ENCODE measurements at regions not wholly inside any gene's neighbourhood (a gene's known extent, or its start where the extent isn't known, plus 50 kb on each side); places are given as distances from the start of the nearest gene placed in this dataset.

GRCh38 chr18:78584459-78585022 lies 395.1 kb upstream of the SALL3 start:
- DNase-seq (ENCODE audit: low spot score): no peak

- no peak for DNase-seq (ENCODE audit: low spot score)
Observed at GRCh38 chr18:78586586-78586985, 393.0 kb upstream of the SALL3 start.

DNA sequence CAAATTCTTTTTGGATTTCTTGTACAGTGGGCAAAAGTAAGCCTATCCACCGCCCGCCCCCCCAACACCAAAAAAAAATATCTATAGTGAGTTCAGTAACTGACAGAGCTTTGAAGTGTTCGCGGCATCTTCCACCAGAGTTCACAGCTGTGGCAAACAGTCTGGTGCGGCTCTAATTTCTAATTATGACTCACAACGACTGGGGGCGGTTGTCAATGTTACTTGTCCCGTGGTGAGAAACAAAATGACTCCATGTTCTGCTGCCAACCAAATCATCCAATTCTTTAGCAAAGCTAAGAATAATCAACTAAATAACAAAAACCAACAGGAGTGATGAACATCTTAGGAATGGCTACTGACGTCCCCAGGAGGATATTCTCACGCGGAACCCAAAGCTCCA lies 392.5 kb upstream of the SALL3 start:
- no peak for DNase-seq (ENCODE audit: low spot score)

- DNase-seq (ENCODE audit: low spot score): no peak
Observed at GRCh38 chr18:78587626-78588600, 391.7 kb upstream of the SALL3 start.

GRCh38 chr18:78589916-78590437 lies 389.6 kb upstream of the SALL3 start:
- no peak for DNase-seq (ENCODE audit: low spot score)

- no peak for DNase-seq (ENCODE audit: low spot score)
Observed at GRCh38 chr18:78595453-78595852, 384.2 kb upstream of the SALL3 start.

GRCh38 chr18:78595924-78596573 lies 383.6 kb upstream of the SALL3 start:
- DNase-seq (ENCODE audit: low spot score): no peak

- no peak for DNase-seq (ENCODE audit: low spot score)
Observed at GRCh38 chr18:78596794-78597345, 382.7 kb upstream of the SALL3 start.

DNA sequence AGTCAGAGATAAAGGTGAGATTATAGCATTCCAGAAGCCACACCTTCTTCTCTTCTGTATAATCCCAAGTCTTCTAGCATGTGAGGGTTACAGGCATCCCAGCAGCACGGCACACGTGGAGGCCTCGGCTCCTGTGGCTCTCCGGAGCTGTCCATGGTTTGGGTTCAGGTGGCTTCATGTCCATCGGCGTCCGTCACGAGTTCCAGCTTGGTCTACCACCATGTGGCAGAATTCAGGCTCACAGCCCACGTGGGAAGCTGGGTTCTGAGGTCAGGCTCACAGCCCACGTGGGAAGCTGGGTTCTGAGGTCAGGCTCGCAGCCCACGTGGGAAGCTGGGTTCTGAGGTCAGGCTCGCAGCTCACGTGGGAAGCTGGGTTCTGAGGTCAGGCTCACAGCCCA lies 378.3 kb upstream of the SALL3 start:
- DNase-seq (ENCODE audit: low spot score): no peak

- no peak for DNase-seq (ENCODE audit: low spot score)
Observed at GRCh38 chr18:78601923-78602322, 377.7 kb upstream of the SALL3 start.

- DNase-seq (ENCODE audit: low spot score): no peak
Observed at GRCh38 chr18:78602430-78602829, 377.2 kb upstream of the SALL3 start.

- DNase-seq (ENCODE audit: low spot score): no peak
Observed at GRCh38 chr18:78603102-78603983, 376.3 kb upstream of the SALL3 start.

DNA sequence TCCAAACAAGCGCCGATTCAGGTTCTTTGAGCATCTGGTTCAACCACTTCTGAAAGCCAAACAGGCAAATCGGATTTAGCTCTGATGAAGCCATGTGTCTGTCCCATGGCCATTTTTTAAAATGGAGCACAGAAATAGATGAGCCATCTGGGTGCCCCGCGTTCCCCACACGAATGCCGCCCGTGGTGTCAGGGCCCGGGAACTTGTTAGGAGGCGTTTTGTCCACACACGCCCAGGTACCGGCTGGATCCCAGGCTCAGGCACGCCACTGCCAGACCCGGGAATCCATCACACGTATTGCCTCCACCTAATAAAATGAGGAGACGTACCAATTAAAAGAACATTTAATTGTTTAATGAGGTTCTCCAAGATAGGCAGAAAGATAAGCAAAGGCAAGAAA lies 374.4 kb upstream of the SALL3 start:
- no peak for DNase-seq (ENCODE audit: low spot score)

GRCh38 chr18:78607221-78607620 lies 372.4 kb upstream of the SALL3 start:
- no peak for DNase-seq (ENCODE audit: low spot score)

DNA sequence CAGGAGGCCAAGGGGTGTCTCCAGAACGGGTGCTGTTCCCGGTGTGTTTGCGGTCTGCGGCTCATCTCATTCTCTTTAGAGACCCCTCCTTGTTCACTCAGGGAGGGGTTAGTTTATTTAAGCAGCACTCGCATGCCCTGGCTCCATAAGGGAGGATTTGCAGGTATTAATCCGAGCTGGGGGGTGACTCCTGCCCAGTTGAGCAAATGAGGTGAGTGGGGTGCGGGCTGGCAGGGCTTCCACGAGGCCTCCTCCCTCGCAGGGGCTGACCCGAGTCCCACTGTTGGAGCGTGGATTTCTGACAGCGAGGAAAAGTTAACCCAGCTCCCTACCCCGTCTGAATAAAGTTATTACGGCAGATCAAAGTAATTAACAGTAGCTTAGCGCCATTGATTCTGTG lies 371.8 kb upstream of the SALL3 start:
- DNase-seq (ENCODE audit: low spot score): no peak

DNA sequence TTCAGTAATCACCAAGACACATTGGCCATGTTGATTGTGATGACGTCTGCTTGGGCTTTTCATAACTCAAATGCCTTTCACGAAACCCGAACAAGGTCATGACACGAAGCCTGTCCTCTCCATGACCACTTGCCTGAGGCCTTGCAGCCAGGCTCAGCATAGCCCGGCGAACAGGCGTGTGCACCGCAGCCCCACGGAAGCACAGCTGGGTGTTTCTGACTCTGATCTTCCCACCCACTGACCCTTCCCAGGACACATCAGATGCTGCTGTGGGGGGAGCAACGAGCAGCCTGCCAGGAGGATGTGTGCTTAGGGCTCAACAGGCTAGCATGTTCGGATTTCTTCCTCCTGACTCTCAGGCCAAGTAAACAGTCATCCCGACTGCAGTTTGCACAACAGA lies 369.4 kb upstream of the SALL3 start:
- no peak for DNase-seq (ENCODE audit: low spot score)

DNA sequence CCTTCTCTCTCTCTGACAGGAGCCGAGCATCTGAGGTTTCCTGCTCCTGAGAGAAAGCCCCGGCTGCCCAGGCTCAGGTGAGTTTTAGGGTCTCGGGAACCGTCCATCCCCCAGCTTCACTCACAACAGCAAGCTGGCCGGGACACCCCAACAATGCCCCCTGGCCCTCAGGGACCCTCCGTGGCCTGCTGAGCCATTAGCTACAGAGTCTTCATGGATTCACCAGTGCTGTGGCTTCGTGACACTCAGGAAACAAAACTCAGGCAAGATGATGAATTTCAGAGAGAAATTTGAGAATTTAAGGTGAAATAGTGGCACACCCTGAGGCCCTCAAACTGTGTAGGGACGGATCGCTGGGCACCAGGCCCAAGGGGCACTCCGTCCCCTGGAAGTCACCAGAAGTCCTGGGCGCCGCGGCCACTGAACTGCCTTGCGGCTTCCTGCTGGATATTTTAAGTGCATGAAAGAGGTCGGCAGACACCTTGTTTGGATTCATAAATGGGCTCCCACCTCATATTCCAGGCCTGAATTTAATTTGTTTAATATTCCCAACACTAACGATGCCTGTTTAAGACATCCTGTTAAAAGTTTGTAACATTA lies 368.3 kb upstream of the SALL3 start:
- no peak for DNase-seq (ENCODE audit: low spot score)

DNA sequence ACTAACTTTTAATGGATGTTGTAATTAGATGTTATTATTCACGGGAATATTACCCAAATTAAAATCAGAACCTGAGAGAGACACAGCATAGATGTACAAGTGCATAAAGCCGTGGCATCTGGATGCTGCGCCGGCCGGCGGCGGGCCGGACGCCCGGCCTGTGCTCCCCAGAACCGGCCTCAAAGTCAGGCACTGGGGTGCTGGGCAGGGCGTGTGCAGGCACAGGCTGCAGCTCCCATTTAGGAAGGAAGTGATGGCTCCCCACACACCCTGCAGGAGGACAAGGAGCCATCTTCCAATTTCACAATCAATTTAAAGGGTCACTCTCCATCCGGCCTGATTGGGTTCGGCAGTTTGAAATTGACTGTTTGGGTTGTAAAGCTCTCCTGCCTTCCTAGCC lies 367.7 kb upstream of the SALL3 start:
- no peak for DNase-seq (ENCODE audit: low spot score)

GRCh38 chr18:78612318-78612717 lies 367.3 kb upstream of the SALL3 start:
- no peak for DNase-seq (ENCODE audit: low spot score)

DNA sequence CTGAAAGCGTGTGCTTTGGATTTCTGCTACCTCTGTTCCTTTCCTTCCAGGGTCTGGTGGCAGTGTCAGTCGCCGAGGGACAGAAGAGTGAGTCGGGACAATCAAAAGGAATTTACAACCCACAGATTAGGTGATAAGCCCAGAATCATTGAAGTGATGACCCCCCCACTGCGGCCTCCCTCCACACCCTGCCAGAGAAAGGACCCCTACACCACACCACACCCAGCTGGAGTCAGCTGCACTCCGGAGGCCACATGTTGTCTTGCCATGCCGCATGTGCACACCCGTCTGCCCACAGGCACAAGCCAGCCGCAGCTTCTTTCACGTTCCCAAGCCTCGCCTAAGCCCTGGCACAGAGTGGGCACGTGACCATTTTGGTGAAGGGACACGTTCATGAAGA lies 366.8 kb upstream of the SALL3 start:
- no peak for DNase-seq (ENCODE audit: low spot score)

GRCh38 chr18:78618726-78619125 lies 360.9 kb upstream of the SALL3 start:
- no peak for DNase-seq (ENCODE audit: low spot score)
